ENCODE measurements at regions not wholly inside any gene's neighbourhood (a gene's known extent, or its start where the extent isn't known, plus 50 kb on each side); places are given as distances from the start of the nearest gene placed in this dataset.
"Not testable (repeated sequence)": the region's sequence is repeated elsewhere in the genome, so short reads cannot be mapped to it uniquely, and the experiment has no call there.

- no peak for ATAC-seq
- H3K9me3 Mint-ChIP-seq = no peaks in the 10 kb centered on the region
- no peaks in the 10 kb centered on the region for H3K36me3 Mint-ChIP-seq
- Histone ChIP-seq H3K36me3 (ENCODE audit: control insufficient read depth, insufficient read depth, low read length) (no peaks in the 10 kb centered on the region), H3K27ac (ENCODE audit: low read length) (no peak overlapping the region), H3K4me3 (ENCODE audit: low read length) (no peak overlapping the region), H3K4me1 (ENCODE audit: control insufficient read depth, insufficient read depth, low read length) (no peaks in the 10 kb centered on the region), H3K9me3 (ENCODE audit: control insufficient read depth, insufficient read depth, low read length) (no peaks in the 10 kb centered on the region), H3K27me3 (ENCODE audit: control insufficient read depth, insufficient read depth, low read length) (no peaks in the 10 kb centered on the region)
- H3K27me3 Mint-ChIP-seq (ENCODE audit: low read depth in 2 of 2) = peaks cover 18 to 70% of the 10 kb centered on the region in 2 donors
- no peak for DNase-seq
- no peak overlapping the region for H3K27ac Mint-ChIP-seq
- no peak overlapping the region for H3K4me3 Mint-ChIP-seq
- H3K4me1 Mint-ChIP-seq = no peaks in the 10 kb centered on the region
- 46% methylated on average over 2 of the region's 3 CpGs for WGBS (ENCODE audit: insufficient coverage)
- intact Hi-C loops (cut with micrococcal nuclease) = no loop called here
- TF ChIP-seq CTCF (IDR thresholded peaks at IDR 0.05) = no peak
Observed at GRCh38 chr2:131584380-131584779, 56.7 kb downstream of the CCDC74A start.

GRCh38 chr2:131584940-131585339 is 57.3 kb downstream of the CCDC74A start:
- no peak overlapping the region for H3K27ac ChIP-seq (ENCODE audit: low read length)
- no peak overlapping the region for H3K4me3 ChIP-seq (ENCODE audit: low read length)
- Mint-ChIP-seq H3K27me3 (ENCODE audit: low read depth in 2 of 2) (peaks cover 18 to 66% of the 10 kb centered on the region in 2 donors), H3K27ac (no peak overlapping the region), H3K36me3 (no peaks in the 10 kb centered on the region), H3K4me3 (no peak overlapping the region), H3K9me3 (no peaks in the 10 kb centered on the region), H3K4me1 (no peaks in the 10 kb centered on the region)
- H3K4me1 ChIP-seq (ENCODE audit: control insufficient read depth, insufficient read depth, low read length) = no peaks in the 10 kb centered on the region
- H3K9me3 ChIP-seq (ENCODE audit: control insufficient read depth, insufficient read depth, low read length) = no peaks in the 10 kb centered on the region
- ATAC-seq (no peak), DNase-seq (no peak)
- no peak for TF ChIP-seq CTCF (IDR thresholded peaks at IDR 0.05)
- no peaks in the 10 kb centered on the region for H3K27me3 ChIP-seq (ENCODE audit: control insufficient read depth, insufficient read depth, low read length)
- intact Hi-C loops (cut with micrococcal nuclease) = no loop called here
- no peaks in the 10 kb centered on the region for H3K36me3 ChIP-seq (ENCODE audit: control insufficient read depth, insufficient read depth, low read length)
- WGBS (ENCODE audit: insufficient coverage) = 74% methylated on average over 4 of the region's 4 CpGs

DNA sequence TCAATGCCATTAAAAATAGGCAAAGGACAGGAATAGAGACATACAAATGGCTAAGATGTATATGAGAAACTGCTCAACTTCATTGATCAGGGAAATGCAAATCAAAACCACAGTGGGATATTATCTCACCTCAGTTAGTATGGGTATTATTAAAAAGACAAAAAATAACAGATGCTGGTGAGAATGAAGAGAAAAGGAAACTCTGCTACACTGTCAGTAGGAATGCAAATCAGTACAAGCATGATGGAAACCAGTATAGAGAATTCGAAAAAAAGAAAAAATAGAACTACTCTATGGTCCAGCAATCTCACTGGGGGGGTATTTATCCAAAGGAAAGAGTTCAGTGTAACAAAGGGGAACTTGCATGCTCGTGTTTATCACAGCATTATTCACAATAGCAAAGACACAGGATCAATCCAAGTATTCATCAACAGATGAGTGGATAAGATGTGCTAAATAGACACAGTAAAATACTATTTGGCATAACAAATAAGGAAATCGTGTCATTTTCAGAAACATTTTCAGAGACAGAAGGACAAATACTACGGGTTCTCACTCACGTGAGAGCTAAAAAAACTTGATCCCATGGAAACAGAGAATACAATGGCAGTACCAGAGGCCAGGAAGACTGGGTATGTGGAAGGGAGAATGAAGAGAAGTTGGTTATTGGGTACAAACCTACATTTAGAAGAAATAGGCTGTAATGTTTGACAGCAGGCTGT is 60.6 kb downstream of the CCDC74A start:
- Mint-ChIP-seq H3K27ac (no peak overlapping the region), H3K4me3 (no peak overlapping the region), H3K36me3 (no peaks in the 10 kb centered on the region), H3K9me3 (no peaks in the 10 kb centered on the region), H3K27me3 (ENCODE audit: low read depth in 2 of 2) (peaks cover 9 to 40% of the 10 kb centered on the region in 2 donors), H3K4me1 (no peaks in the 10 kb centered on the region)
- ATAC-seq (no peak), DNase-seq (no peak)
- H3K36me3 ChIP-seq (ENCODE audit: control insufficient read depth, insufficient read depth, low read length) = no peaks in the 10 kb centered on the region
- TF ChIP-seq CTCF (IDR thresholded peaks at IDR 0.05) = no peak
- no peaks in the 10 kb centered on the region for H3K27me3 ChIP-seq (ENCODE audit: control insufficient read depth, insufficient read depth, low read length)
- no peaks in the 10 kb centered on the region for H3K4me1 ChIP-seq (ENCODE audit: control insufficient read depth, insufficient read depth, low read length)
- intact Hi-C loops (cut with micrococcal nuclease) = no loop called here
- no peak overlapping the region for H3K27ac ChIP-seq (ENCODE audit: low read length)
- H3K9me3 ChIP-seq (ENCODE audit: control insufficient read depth, insufficient read depth, low read length) = no peaks in the 10 kb centered on the region
- no peak overlapping the region for H3K4me3 ChIP-seq (ENCODE audit: low read length)
- WGBS (ENCODE audit: insufficient coverage) = 71% methylated on average over 4 of the region's 5 CpGs

- H3K27ac Mint-ChIP-seq; H3K9me3 Mint-ChIP-seq; DNase-seq; H3K4me3 Mint-ChIP-seq; H3K9me3 ChIP-seq (ENCODE audit: control insufficient read depth, insufficient read depth, low read length); H3K27ac ChIP-seq (ENCODE audit: low read length); H3K36me3 ChIP-seq (ENCODE audit: control insufficient read depth, insufficient read depth, low read length); intact Hi-C loops (cut with micrococcal nuclease); H3K4me1 ChIP-seq (ENCODE audit: control insufficient read depth, insufficient read depth, low read length); H3K27me3 ChIP-seq (ENCODE audit: control insufficient read depth, insufficient read depth, low read length); H3K4me1 Mint-ChIP-seq; H3K36me3 Mint-ChIP-seq; ATAC-seq; H3K4me3 ChIP-seq (ENCODE audit: low read length): not testable (repeated sequence)
- H3K27me3 Mint-ChIP-seq (ENCODE audit: low read depth in 2 of 2) = peaks cover 11 to 32% of the 10 kb centered on the region in 2 donors
- WGBS (ENCODE audit: insufficient coverage) = 90% methylated on average over 6 of the region's 6 CpGs
Observed at GRCh38 chr2:131589126-131589525, 61.4 kb downstream of the CCDC74A start.
